OCI-LY3 (cell line): ENCODE measurements at regions not wholly inside any gene's neighbourhood (a gene's known extent, or its start where the extent isn't known, plus 50 kb on each side); places are given as distances from the start of the nearest gene placed in this dataset.

Source experiments
- H2AFZ ChIP-seq: fragments of 200-600, 300-600 bp; shearing (Covaris generic); 2 replicates; pipeline ENCODE4 v1.6.0; 2014; ENCODE audit warnings: antibody characterized with exemption, low read depth, low read length
- H3K27ac ChIP-seq: fragments of 200-600, 300-600 bp; sonication (generic); 2 replicates; pipeline ENCODE4 v1.5.1; 2014; ENCODE audit warnings: mild to moderate bottlenecking, low read length, moderate library complexity, mixed read lengths
- H3K27me3 ChIP-seq: fragments of 200-600, 300-600 bp; sonication (generic); 2 replicates; pipeline ENCODE4 v1.6.1; 2014; ENCODE audit warnings: low read depth, low read length, mixed read lengths
- H3K36me3 ChIP-seq: fragments of 200-600, 300-600 bp; sonication (generic); replicated peaks from 2 replicates; pipeline ENCODE3; 2014; ENCODE audit warnings: low read depth, low read length, mixed read lengths
- H3K4me1 ChIP-seq: fragments of 300-600, 200-600 bp; sonication (generic); 2 replicates; pipeline ENCODE4 v1.6.1; 2014; ENCODE audit warnings: low read length, mixed read lengths
- H3K4me2 ChIP-seq: fragments of 200-600, 300-600 bp; sonication (generic); 2 replicates; pipeline ENCODE4 v1.6.1; 2014; ENCODE audit warnings: low read length, mixed read lengths
- H3K4me3 ChIP-seq: fragments of 300-600, 200-600 bp; sonication (generic); 2 replicates; pipeline ENCODE4 v1.5.1; 2014; ENCODE audit warnings: antibody characterized with exemption, mild to moderate bottlenecking, low read length, moderate library complexity
- H3K79me2 ChIP-seq: fragments of 300-600, 200-600 bp; shearing (Covaris generic); 2 replicates; pipeline ENCODE4 v1.6.1; 2014; ENCODE audit warnings: mild to moderate bottlenecking, low read length, mixed read lengths
- H3K9ac ChIP-seq: fragments of 300-600, 200-600 bp; shearing (Covaris generic); 2 replicates; pipeline ENCODE4 v1.6.0; 2014; ENCODE audit warnings: mild to moderate bottlenecking, low read length, moderate library complexity
- H3K9me3 ChIP-seq: fragments of 200-600, 300-600 bp; shearing (Covaris generic); 2 replicates; pipeline ENCODE4 v1.6.1; 2014; ENCODE audit warnings: low read length, mixed read lengths; ENCODE audit not compliant: insufficient read depth
- H4K20me1 ChIP-seq: fragments of 200-600, 300-600 bp; sonication (generic); 2 replicates; pipeline ENCODE4 v1.6.1; 2016; ENCODE audit warnings: low read length, mixed read lengths; ENCODE audit not compliant: insufficient read depth
- CTCF ChIP-seq: fragments of 200-600, 300-600 bp; sonication (generic); IDR thresholded peaks from 2 replicates; pipeline ENCODE4 v1.5.1; 2014; ENCODE audit warnings: antibody characterized with exemption, low read length, low read depth
- EZH2phosphoT487 ChIP-seq: fragments of 200-600 bp; shearing (Covaris generic); IDR thresholded peaks from 2 replicates; pipeline ENCODE4 v1.6.1; 2018; ENCODE audit warnings: antibody characterized with exemption, mixed run types, low read depth

DNA sequence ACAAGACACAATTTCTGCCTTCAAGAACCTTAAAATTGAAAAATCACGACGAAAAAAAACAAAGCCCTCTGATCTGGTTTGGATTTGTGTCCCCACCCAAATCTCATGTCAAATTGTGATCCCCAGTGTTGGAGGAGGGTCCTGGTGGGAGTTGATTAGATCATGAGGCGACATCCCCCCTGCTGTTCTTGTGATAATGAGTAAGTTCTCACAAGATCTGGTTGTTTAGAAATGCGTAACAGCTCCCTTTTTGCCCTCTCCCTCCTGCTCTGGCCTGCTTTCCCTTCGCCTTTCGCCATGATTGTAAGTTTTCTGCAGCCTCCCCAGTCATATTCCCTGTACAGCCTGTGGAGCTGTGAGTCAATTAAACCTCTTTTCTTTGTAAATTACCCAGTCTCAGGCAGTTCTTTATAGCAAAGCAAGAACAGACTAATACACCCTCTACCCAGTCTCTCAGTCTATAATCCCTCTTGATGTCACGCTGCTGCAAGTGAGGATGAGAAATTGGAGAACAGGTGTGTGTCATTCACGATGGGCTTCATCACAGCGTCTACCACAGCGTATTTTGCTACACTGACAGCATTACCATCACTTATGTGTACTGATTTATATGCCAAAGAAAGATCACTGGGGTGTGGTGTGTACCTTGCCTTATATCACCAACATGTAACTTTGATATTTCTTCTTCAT, 330.7 kb downstream of the MTX2 start:
- no peak overlapping the region for H2AFZ ChIP-seq
- H3K9ac ChIP-seq = no peak overlapping the region
- H3K79me2 ChIP-seq = no peaks in the 10 kb centered on the region
- no peaks in the 10 kb centered on the region for H3K36me3 ChIP-seq
- H3K9me3 ChIP-seq = no peaks in the 10 kb centered on the region
- no peak for TF ChIP-seq EZH2phosphoT487
- TF ChIP-seq CTCF = no peak
- no peak overlapping the region for H3K4me2 ChIP-seq
- no peaks in the 10 kb centered on the region for H4K20me1 ChIP-seq
- no peak overlapping the region for H3K4me3 ChIP-seq
- H3K4me1 ChIP-seq = no peaks in the 10 kb centered on the region
- H3K27me3 ChIP-seq = no peaks in the 10 kb centered on the region
- H3K27ac ChIP-seq = no peak overlapping the region

DNA sequence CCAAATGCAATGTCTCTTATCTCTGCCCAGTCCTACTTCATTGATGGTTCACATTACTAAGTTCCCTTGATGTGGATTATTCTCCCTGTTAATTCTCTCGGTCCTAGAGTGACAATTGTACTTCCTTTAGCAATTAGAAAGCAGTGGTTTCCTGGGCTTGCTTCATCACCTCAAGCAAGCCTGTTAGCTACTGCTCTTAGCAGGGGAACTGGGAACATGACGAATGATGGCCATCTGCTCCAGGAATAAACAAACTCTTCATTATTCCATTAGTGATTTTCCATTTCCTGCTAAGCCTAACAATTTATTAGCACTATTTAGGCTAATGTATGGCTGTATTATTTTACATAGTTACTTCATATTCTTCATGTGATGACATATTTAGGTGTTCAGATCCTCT, 331.8 kb downstream of the MTX2 start:
- no peak for TF ChIP-seq CTCF
- no peak for TF ChIP-seq EZH2phosphoT487
- H3K4me1 ChIP-seq = no peaks in the 10 kb centered on the region

GRCh38 chr2:176612036-176612435, 342.8 kb downstream of the MTX2 start:
- H3K4me3 ChIP-seq = no peak overlapping the region
- no peaks in the 10 kb centered on the region for H3K36me3 ChIP-seq
- no peak overlapping the region for H2AFZ ChIP-seq
- no peaks in the 10 kb centered on the region for H4K20me1 ChIP-seq
- H3K9me3 ChIP-seq = no peaks in the 10 kb centered on the region
- H3K9ac ChIP-seq = no peak overlapping the region
- no peaks in the 10 kb centered on the region for H3K27me3 ChIP-seq
- H3K79me2 ChIP-seq = no peaks in the 10 kb centered on the region
- 0 out of 2 replicates have a peak, but pooled peaks cover 6% of the 10 kb centered on the region for H3K4me1 ChIP-seq
- no peak overlapping the region for H3K4me2 ChIP-seq
- TF ChIP-seq EZH2phosphoT487 = no peak
- TF ChIP-seq CTCF = no peak
- no peak overlapping the region for H3K27ac ChIP-seq

More for the DNA sequence above, 331.8 kb downstream of the MTX2 start:
- Histone ChIP-seq H3K4me3 (no peak overlapping the region), H3K9ac (no peak overlapping the region), H3K79me2 (no peaks in the 10 kb centered on the region), H3K36me3 (no peaks in the 10 kb centered on the region), H3K27me3 (no peaks in the 10 kb centered on the region), H3K9me3 (no peaks in the 10 kb centered on the region), H3K4me2 (no peak overlapping the region), H3K27ac (no peak overlapping the region), H2AFZ (no peak overlapping the region), H4K20me1 (no peaks in the 10 kb centered on the region)

- Histone ChIP-seq H2AFZ (no peak overlapping the region), H4K20me1 (no peaks in the 10 kb centered on the region), H3K4me3 (no peak overlapping the region), H3K27ac (no peak overlapping the region), H3K4me2 (no peak overlapping the region), H3K79me2 (no peaks in the 10 kb centered on the region), H3K36me3 (no peaks in the 10 kb centered on the region), H3K9ac (no peak overlapping the region), H3K9me3 (no peaks in the 10 kb centered on the region), H3K4me1 (0 out of 2 replicates have a peak, but pooled peaks cover 6% of the 10 kb centered on the region), H3K27me3 (no peaks in the 10 kb centered on the region)
- TF ChIP-seq CTCF (no peak), EZH2phosphoT487 (no peak)
Measured at GRCh38 chr2:176612736-176613135, 343.5 kb downstream of the MTX2 start.
